ENCODE measurements at regions not wholly inside any gene's neighbourhood (a gene's known extent, or its start where the extent isn't known, plus 50 kb on each side); places are given as distances from the start of the nearest gene placed in this dataset.

GRCh38 chr16:26599785-26600104 is 467.0 kb upstream of the C16orf82 start:
- TF ChIP-seq, protein P1, sequence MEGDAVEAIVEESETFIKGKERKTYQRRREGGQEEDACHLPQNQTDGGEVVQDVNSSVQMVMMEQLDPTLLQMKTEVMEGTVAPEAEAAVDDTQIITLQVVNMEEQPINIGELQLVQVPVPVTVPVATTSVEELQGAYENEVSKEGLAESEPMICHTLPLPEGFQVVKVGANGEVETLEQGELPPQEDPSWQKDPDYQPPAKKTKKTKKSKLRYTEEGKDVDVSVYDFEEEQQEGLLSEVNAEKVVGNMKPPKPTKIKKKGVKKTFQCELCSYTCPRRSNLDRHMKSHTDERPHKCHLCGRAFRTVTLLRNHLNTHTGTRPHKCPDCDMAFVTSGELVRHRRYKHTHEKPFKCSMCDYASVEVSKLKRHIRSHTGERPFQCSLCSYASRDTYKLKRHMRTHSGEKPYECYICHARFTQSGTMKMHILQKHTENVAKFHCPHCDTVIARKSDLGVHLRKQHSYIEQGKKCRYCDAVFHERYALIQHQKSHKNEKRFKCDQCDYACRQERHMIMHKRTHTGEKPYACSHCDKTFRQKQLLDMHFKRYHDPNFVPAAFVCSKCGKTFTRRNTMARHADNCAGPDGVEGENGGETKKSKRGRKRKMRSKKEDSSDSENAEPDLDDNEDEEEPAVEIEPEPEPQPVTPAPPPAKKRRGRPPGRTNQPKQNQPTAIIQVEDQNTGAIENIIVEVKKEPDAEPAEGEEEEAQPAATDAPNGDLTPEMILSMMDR (IDR thresholded peaks at IDR 0.05) = no peak
- no peak for TF ChIP-seq POLR2A (IDR thresholded peaks at IDR 0.05)

Data from heart left ventricle (tissue), 13 donors.